H1 (cell line): ENCODE measurements at regions not wholly inside any gene's neighbourhood (a gene's known extent, or its start where the extent isn't known, plus 50 kb on each side); places are given as distances from the start of the nearest gene placed in this dataset.

ENCODE experiments used
- CHD2 ChIP-seq: IDR thresholded peaks from 2 replicates; pipeline ENCODE4 v1.6.1; 2012; ENCODE audit warnings: low read length, improper control_type of control experiment
- EGR1 ChIP-seq: IDR thresholded peaks from 2 replicates; pipeline ENCODE4 v1.6.1; 2011; ENCODE audit warnings: low read depth, low read length, borderline replicate concordance
- PHF8 ChIP-seq: fragments of 200-600 bp; sonication (generic); conservative IDR thresholded peaks from 2 replicates; pipeline ENCODE4 v1.7.1; 2012; ENCODE audit warnings: low read depth, mild to moderate bottlenecking, inconsistent platforms, low read length, moderate library complexity
- RFX5 ChIP-seq: IDR thresholded peaks from 2 replicates; pipeline ENCODE4 v1.6.1; 2011; ENCODE audit warnings: low read depth, low read length, improper control_type of control experiment, borderline replicate concordance

DNA sequence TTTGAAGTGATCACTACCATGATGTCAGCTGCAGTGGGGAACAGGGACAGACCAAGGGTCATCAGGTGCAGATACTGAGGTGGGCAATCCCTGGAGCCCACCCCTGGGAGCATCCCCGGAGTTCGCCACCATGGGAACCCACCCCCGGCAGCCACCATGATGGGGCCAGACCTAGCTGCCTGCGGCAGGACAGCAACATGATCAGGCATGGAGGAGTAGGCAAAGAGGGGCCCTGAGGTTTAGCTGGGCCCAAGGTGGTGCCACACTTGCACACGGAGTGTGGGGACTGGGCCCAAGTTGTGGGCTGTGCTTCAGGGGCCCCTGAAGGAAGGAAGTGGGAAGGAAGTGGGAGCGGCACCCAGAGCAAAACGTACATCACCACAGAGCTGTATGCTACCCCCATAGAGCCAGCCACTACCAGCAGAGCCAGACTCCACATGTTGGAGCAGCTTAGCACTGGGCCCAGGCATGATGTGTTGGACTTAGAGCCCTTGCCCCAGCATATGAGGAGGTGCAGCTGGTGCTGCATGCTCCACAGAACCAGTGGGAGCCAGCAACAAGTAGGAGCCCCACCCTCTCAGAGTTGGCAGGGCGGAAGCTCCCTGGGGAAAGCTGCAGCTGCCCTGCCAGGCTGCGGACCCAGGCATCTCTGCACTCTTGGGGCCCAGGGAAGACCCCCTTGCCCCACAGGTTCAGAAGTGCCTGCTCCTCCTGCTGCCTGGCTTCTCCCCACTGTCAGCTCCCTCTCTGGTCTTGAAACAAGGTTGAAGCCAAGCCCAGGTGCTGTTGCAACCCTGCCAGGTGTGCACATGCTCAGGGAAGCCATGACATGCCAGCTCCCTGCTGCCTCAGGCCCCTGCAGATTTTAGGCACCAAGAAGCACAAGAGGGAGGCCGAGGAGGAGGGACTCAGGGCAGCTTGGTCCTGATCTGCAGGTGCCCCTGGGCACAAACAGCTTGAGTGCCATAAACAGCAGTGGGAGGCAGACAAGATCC, 515.3 kb downstream of the ZBBX start:
- TF ChIP-seq PHF8 (no peak), RFX5 (no peak), CHD2 (no peak), EGR1 (no peak)
